ENCODE measurements at regions not wholly inside any gene's neighbourhood (a gene's known extent, or its start where the extent isn't known, plus 50 kb on each side); places are given as distances from the start of the nearest gene placed in this dataset.

DNA sequence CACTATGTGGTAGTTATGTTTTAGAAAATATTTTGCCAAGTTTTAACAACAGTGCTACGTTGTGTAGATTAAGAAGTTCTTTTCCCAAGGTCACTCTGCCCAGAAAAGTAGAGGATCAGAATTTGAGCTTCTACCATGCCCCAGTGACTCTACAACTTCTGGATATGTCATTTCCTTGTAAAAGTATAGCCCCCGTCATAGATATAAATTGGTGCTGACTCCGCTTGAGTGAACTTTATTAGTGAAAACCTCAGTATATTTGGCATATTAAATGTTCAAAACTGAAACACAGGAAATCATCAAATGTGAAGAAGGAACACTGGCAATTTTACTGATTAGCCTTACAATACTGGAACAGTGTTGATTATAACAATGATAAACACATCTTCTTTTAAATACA, 256.7 kb upstream of the UBE2E3 start:
- H3K27ac ChIP-seq = no peak overlapping the region
- no peak for DNase-seq (ENCODE audit: low spot score)
- POLR2A ChIA-PET (ENCODE audit: low non-redundant PET) = no interaction called here
- TF ChIP-seq, protein P1, sequence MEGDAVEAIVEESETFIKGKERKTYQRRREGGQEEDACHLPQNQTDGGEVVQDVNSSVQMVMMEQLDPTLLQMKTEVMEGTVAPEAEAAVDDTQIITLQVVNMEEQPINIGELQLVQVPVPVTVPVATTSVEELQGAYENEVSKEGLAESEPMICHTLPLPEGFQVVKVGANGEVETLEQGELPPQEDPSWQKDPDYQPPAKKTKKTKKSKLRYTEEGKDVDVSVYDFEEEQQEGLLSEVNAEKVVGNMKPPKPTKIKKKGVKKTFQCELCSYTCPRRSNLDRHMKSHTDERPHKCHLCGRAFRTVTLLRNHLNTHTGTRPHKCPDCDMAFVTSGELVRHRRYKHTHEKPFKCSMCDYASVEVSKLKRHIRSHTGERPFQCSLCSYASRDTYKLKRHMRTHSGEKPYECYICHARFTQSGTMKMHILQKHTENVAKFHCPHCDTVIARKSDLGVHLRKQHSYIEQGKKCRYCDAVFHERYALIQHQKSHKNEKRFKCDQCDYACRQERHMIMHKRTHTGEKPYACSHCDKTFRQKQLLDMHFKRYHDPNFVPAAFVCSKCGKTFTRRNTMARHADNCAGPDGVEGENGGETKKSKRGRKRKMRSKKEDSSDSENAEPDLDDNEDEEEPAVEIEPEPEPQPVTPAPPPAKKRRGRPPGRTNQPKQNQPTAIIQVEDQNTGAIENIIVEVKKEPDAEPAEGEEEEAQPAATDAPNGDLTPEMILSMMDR (conservative IDR thresholded peaks at IDR 0.05; ENCODE audit: low read depth) = no peak
- CTCF ChIA-PET = no interaction called here

DNA sequence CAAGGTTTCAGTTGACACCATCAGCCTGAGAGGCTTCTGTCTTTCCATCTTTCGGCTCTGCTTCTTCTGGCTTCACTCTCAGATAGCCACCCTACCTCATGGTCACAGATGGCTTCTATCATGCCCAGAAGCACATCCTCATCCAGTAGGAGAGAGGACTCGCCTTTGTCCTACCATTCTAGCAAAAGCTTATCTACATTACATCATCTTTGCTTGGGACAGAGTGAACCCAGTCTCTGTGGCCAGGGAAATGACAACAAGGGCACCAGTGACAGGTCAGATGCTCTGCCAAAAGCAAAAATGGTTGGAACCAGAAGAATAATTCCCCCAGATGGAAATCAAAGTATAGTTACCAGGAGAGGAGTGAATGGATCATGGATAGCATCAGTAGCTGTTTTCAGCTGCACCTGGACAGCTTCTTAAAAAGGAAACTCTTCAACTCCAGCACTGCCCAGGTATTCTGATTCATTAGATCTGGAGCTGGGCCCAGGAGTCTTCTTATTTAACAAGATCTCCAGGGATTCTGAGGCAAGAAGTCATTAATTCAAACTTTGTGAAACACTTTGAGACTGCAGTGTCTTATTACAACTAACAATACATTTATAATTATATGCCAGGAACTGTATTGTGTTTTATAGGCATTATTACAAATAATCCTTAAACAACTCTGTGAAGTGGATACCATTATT, 257.7 kb upstream of the UBE2E3 start:
- CTCF ChIA-PET = interaction anchor here (0.5 to 0.7 kb wide), 2 partner anchors 182 to 1047 kb away, joined by 3 read pairs; no protein-coding TSS in a partner anchor
- TF ChIP-seq, protein P1 (conservative IDR thresholded peaks at IDR 0.05; ENCODE audit: low read depth) = no peak
- POLR2A ChIA-PET (ENCODE audit: low non-redundant PET) = no interaction called here
- DNase-seq (ENCODE audit: low spot score) = no peak
- no peak overlapping the region for H3K27ac ChIP-seq

DNA sequence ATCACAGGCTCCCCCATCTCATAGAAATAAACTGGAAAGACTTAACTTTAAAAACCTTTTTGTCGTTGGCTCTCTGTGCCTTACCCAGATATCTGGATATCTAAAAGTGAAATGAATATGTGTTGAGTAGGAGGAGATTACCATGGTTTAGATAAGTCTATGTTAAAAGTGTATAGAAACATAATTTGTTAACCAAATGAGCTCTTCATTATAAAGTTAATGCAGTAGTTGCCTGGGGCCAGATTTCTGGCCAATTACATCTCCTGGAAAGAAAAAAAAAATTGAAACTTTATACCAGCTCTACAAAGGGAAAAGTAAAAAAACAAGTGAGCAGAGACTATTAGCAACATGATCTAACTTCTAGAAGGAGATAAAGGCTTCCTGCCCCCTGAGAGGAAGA, 259.6 kb upstream of the UBE2E3 start:
- DNase-seq (ENCODE audit: low spot score) = no peak
- ChIA-PET CTCF (interaction anchor here (0.7 kb wide), 1 partner anchor 240 kb away, joined by 3 read pairs; no protein-coding TSS in a partner anchor), POLR2A (ENCODE audit: low non-redundant PET) (no interaction called here)
- no peak overlapping the region for H3K27ac ChIP-seq
- TF ChIP-seq, protein P1 (conservative IDR thresholded peaks at IDR 0.05; ENCODE audit: low read depth) = no peak

DNA sequence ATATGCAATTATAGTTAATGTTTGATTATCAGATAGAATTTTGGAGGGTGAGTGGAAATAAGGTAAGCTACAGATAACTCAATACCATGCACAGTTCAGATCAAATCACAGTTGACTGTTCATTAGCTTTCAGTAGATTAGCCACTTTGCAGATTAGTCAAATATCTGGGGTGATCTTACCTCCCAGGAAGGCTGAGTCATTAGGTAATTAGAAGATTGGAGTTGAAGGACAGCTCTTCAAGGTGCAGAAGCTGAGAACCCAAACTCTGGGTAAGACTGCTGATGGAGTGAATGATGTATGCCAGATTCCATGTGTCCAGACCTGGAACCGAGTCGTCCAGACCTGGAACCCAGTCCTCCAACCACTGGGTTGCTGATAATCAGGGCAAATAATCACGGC, 262.8 kb upstream of the UBE2E3 start:
- no peak for DNase-seq (ENCODE audit: low spot score)
- CTCF ChIA-PET = no interaction called here
- POLR2A ChIA-PET (ENCODE audit: low non-redundant PET) = no interaction called here
- no peak overlapping the region for H3K27ac ChIP-seq
- TF ChIP-seq, protein P1 (conservative IDR thresholded peaks at IDR 0.05; ENCODE audit: low read depth) = no peak

DNA sequence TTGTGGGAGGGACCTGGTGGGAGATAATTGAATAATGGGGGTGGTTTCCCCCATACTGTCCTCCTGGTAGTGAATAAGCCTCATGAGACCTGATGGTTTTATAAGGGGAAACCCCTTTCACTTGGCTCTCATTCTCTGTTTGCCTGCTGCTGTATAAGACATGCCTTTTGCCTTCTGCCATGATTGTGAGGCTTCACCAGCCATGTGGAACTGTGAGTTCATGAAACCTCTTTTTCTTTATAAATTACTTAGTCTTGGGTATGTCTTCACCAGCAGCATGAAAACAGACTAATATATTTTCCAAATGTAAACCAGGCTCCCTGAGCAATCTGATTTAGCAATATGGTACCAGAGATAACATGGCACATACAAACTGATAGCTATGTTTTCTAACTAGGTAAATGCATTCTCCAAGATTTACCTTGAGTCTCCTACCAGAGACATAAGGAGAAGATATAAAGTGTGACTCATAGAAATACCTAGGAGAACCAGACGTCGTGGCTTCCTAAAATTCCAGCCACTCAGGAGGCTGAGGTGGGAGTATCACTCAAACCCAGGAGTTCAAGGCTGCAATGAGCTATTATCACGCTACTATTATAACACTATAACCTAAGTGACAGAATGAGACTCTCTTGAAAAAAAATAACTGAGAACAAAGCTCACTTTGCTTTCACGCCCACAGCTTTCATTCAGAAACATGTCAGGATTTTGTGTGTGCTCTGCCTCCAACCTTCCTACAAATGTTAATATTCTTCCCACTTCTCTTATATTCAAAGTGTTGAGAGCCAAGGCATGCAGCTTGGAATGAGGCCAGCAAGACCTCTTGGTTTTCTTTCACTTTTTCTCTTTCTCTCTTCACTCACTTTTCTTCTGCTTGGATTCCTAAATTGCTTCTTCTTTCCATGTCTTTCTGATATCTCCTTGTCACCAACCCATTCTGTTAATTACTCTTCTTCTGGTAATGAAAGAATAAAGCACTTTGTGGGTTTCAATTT, 263.9 kb upstream of the UBE2E3 start:
- ChIA-PET POLR2A (ENCODE audit: low non-redundant PET) (no interaction called here), CTCF (no interaction called here)
- TF ChIP-seq, protein P1 (conservative IDR thresholded peaks at IDR 0.05; ENCODE audit: low read depth) = no peak
- DNase-seq (ENCODE audit: low spot score) = no peak
- H3K27ac ChIP-seq = no peak overlapping the region

DNA sequence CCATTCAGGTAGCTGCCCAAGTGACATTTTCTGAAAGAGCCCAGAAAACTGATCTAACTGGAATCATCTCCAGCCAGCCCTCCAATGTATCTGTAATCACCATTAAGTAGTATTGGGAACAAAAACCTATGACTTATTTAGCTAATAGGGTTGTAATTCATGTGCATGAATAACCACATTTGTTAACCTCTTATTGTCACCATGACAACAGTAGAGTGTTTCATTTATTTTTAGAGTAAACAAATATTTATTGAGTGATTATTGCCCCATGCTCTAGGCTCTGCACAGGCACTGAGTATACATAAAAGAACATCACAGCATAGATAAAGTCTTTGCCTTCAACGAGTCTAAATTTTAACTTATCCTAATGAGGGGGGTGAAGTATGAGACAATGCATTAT, 265.4 kb upstream of the UBE2E3 start:
- no peak for DNase-seq (ENCODE audit: low spot score)
- H3K27ac ChIP-seq = no peak overlapping the region
- TF ChIP-seq, protein P1 (conservative IDR thresholded peaks at IDR 0.05; ENCODE audit: low read depth) = no peak
- ChIA-PET POLR2A (ENCODE audit: low non-redundant PET) (no interaction called here), CTCF (interaction anchor here (0.6 to 0.7 kb wide), 2 partner anchors 10 to 40 kb away, joined by 3 to 5 read pairs; no protein-coding TSS in a partner anchor)
